ENCODE measurements at regions not wholly inside any gene's neighbourhood (a gene's known extent, or its start where the extent isn't known, plus 50 kb on each side); places are given as distances from the start of the nearest gene placed in this dataset.
A peak's percentile ranks its signal among the peaks of the same experiment; 100 is the strongest.

- no peaks in the 10 kb centered on the region for H3K27me3 ChIP-seq (ENCODE audit: control insufficient read depth in 1 of 2, insufficient read depth in 2 of 2, low read length in 2 of 2)
- H3K4me2 ChIP-seq (ENCODE audit: low read depth, low read length): no peak overlapping the region
- ChIA-PET CTCF (ENCODE audit: low intra/inter-chr PET ratio, low total read pairs) (no interaction called here), POLR2A (no interaction called here)
- H3K4me1 ChIP-seq (ENCODE audit: insufficient read depth, low read length): peaks cover 7% of the 10 kb centered on the region
- no peak overlapping the region for H3K9ac ChIP-seq (ENCODE audit: insufficient read depth, low read depth, low read length)
- BruUV-seq (replicated peaks): no TSS peak
- H3K27ac ChIP-seq (ENCODE audit: extremely low read length, insufficient read depth, low read length): no peak overlapping the region
- no peak for FAIRE-seq
- WGBS (ENCODE audit: low lambda C conversion rate): 87% methylated on average over 22 of the region's 22 CpGs
- intact Hi-C loops (cut with micrococcal nuclease; ENCODE audit: unreplicated experiment) (no loop called here), in situ Hi-C loops (cut with HindIII; ENCODE audit: extremely low pct_ligation_motif_present, low pct_unique_long_range_greater_than_20kb) (no loop called here)
- H3K79me2 ChIP-seq (ENCODE audit: insufficient read depth, low read length): no peaks in the 10 kb centered on the region
- H4K20me1 ChIP-seq (ENCODE audit: insufficient read depth, low read length): no peaks in the 10 kb centered on the region
- ATAC-seq: peak; percentile 14; the same call in 2 of the 3 replicates
- H3K36me3 ChIP-seq (replicated peaks in 1 of 2; ENCODE audit: control insufficient read depth in 1 of 2, insufficient read depth in 2 of 2, low read length in 2 of 2): no peaks in the 10 kb centered on the region
- H3K4me3 ChIP-seq (replicated peaks in 1 of 3; ENCODE audit: insufficient read depth in 1 of 3, low read depth in 2 of 3, low read length in 3 of 3): no peak overlapping the region
- H2AFZ ChIP-seq (ENCODE audit: low read length): no peak overlapping the region
- DNase-seq (ENCODE audit: low spot score): no peak
- H3K9me3 ChIP-seq (ENCODE audit: low read length): no peaks in the 10 kb centered on the region
- TF ChIP-seq MYNN (CRISPR knock-in tag; IDR thresholded peaks at IDR 0.05; ENCODE audit: low read depth): no peak
- TF ChIP-seq ZMAT3 (CRISPR knock-in tag; conservative IDR thresholded peaks at IDR 0.05): no peak
- TF ChIP-seq, protein P1, sequence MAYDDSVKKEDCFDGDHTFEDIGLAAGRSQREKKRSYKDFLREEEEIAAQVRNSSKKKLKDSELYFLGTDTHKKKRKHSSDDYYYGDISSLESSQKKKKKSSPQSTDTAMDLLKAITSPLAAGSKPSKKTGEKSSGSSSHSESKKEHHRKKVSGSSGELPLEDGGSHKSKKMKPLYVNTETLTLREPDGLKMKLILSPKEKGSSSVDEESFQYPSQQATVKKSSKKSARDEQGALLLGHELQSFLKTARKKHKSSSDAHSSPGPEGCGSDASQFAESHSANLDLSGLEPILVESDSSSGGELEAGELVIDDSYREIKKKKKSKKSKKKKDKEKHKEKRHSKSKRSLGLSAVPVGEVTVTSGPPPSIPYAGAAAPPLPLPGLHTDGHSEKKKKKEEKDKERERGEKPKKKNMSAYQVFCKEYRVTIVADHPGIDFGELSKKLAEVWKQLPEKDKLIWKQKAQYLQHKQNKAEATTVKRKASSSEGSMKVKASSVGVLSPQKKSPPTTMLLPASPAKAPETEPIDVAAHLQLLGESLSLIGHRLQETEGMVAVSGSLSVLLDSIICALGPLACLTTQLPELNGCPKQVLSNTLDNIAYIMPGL (CRISPR knock-in tag; IDR thresholded peaks at IDR 0.05; ENCODE audit: borderline replicate concordance in 1 of 2, low read depth in 1 of 2): no peak
- TF ChIP-seq ZBTB33 (CRISPR knock-in tag; IDR thresholded peaks at IDR 0.05): no peak
- TF ChIP-seq ZNF782 (CRISPR knock-in tag; IDR thresholded peaks at IDR 0.05; ENCODE audit: borderline replicate concordance): no peak
- TF ChIP-seq E2F5 (CRISPR knock-in tag; conservative IDR thresholded peaks at IDR 0.05): no peak
- no peak for TF ChIP-seq MBNL3 (CRISPR knock-in tag; conservative IDR thresholded peaks at IDR 0.05)
- TF ChIP-seq ZNF180 (CRISPR knock-in tag; IDR thresholded peaks at IDR 0.05; ENCODE audit: borderline replicate concordance, low read depth): no peak
- no peak for TF ChIP-seq CBX2 (IDR thresholded peaks at IDR 0.05; ENCODE audit: low read depth, low read length)
- no peak for TF ChIP-seq CBX2 (CRISPR knock-in tag; IDR thresholded peaks at IDR 0.05; ENCODE audit: low read depth)
- TF ChIP-seq SMC3 (IDR thresholded peaks at IDR 0.05; ENCODE audit: low read length): no peak
- TF ChIP-seq, protein P2, sequence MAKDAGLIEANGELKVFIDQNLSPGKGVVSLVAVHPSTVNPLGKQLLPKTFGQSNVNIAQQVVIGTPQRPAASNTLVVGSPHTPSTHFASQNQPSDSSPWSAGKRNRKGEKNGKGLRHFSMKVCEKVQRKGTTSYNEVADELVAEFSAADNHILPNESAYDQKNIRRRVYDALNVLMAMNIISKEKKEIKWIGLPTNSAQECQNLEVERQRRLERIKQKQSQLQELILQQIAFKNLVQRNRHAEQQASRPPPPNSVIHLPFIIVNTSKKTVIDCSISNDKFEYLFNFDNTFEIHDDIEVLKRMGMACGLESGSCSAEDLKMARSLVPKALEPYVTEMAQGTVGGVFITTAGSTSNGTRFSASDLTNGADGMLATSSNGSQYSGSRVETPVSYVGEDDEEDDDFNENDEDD (CRISPR knock-in tag; IDR thresholded peaks at IDR 0.05; ENCODE audit: borderline replicate concordance): no peak
- no peak for TF ChIP-seq ZBTB8A (CRISPR knock-in tag; IDR thresholded peaks at IDR 0.05; ENCODE audit: borderline replicate concordance, low read depth)
- TF ChIP-seq ZNF619 (CRISPR knock-in tag; IDR thresholded peaks at IDR 0.05): no peak
- no peak for TF ChIP-seq AGO2 (optimal IDR thresholded peaks at IDR 0.05; ENCODE audit: low read depth, low read length)
- TF ChIP-seq, protein P3, sequence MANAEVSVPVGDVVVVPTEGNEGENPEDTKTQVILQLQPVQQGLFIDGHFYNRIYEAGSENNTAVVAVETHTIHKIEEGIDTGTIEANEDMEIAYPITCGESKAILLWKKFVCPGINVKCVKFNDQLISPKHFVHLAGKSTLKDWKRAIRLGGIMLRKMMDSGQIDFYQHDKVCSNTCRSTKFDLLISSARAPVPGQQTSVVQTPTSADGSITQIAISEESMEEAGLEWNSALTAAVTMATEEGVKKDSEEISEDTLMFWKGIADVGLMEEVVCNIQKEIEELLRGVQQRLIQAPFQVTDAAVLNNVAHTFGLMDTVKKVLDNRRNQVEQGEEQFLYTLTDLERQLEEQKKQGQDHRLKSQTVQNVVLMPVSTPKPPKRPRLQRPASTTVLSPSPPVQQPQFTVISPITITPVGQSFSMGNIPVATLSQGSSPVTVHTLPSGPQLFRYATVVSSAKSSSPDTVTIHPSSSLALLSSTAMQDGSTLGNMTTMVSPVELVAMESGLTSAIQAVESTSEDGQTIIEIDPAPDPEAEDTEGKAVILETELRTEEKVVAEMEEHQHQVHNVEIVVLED (CRISPR knock-in tag; IDR thresholded peaks at IDR 0.05; ENCODE audit: borderline replicate concordance): no peak
- TF ChIP-seq MIER3 (CRISPR knock-in tag; IDR thresholded peaks at IDR 0.05; ENCODE audit: borderline replicate concordance): no peak
- TF ChIP-seq SOX13 (IDR thresholded peaks at IDR 0.05): no peak
- TF ChIP-seq SOX13 (CRISPR knock-in tag; conservative IDR thresholded peaks at IDR 0.05 in 1 of 2, IDR thresholded peaks at IDR 0.05 in 1 of 2): no peak
These were observed 75.3 kb upstream of the MED13 start for GRCh38 chr17:62140376-62140775.

Measured in HepG2 (cell line).